Activated naive CD4-positive, alpha-beta T cell treated with anti-CD3 and anti-CD28 coated beads for 36 hours (primary cell): ENCODE measurements at regions not wholly inside any gene's neighbourhood (a gene's known extent, or its start where the extent isn't known, plus 50 kb on each side); places are given as distances from the start of the nearest gene placed in this dataset.

Source experiments
- CTCF ChIA-PET: fragments of 350-600 bp; sonication (Branson Sonifier 250); formaldehyde crosslinking; loops from one replicate; lab custom pipeline; 2021; ENCODE audit warnings: antibody characterized with exemption; lab: Charles Lee
- DNase-seq: peaks from one replicate; pipeline ENCODE4 v3.0.0-alpha.2; 2020
- H3K27ac Mint-ChIP-seq: one replicate; pipeline ENCODE4 v1.8.0; 2021; ENCODE audit warnings: mild to moderate bottlenecking, mixed read lengths
- H3K27me3 Mint-ChIP-seq: one replicate; pipeline ENCODE4 v1.8.0; 2021; ENCODE audit warnings: low read depth, mixed read lengths
- H3K36me3 Mint-ChIP-seq: one replicate; pipeline ENCODE4 v1.8.0; 2021; ENCODE audit warnings: low read depth, mixed read lengths
- H3K4me1 Mint-ChIP-seq: one replicate; pipeline ENCODE4 v1.8.0; 2021; ENCODE audit warnings: low read depth, mixed read lengths
- H3K4me3 Mint-ChIP-seq: one replicate; pipeline ENCODE4 v1.8.0; 2021; ENCODE audit warnings: mild to moderate bottlenecking, moderate library complexity, mixed read lengths
- H3K9me3 Mint-ChIP-seq: one replicate; pipeline ENCODE4 v1.8.0; 2021; ENCODE audit warnings: mixed read lengths
- intact Hi-C: fragments of 100-400 bp; cut with micrococcal nuclease; formaldehyde crosslinking; loops from one replicate; pipeline ENCODE4 v1.15.1; 2023

GRCh38 chr2:789529-789928, 112.3 kb upstream of the TMEM18 start:
- Mint-ChIP-seq H3K27ac (no peak overlapping the region), H3K36me3 (no peaks in the 10 kb centered on the region), H3K4me3 (no peak overlapping the region), H3K27me3 (no peaks in the 10 kb centered on the region), H3K4me1 (no peaks in the 10 kb centered on the region), H3K9me3 (no peaks in the 10 kb centered on the region)
- DNase-seq = no peak
- intact Hi-C loops = no loop called here
- CTCF ChIA-PET = no interaction called here

- Mint-ChIP-seq H3K9me3 (no peaks in the 10 kb centered on the region), H3K36me3 (no peaks in the 10 kb centered on the region), H3K4me1 (no peaks in the 10 kb centered on the region), H3K27me3 (no peaks in the 10 kb centered on the region), H3K27ac (no peak overlapping the region), H3K4me3 (no peak overlapping the region)
- DNase-seq = no peak
- intact Hi-C loops = no loop called here
- CTCF ChIA-PET = no interaction called here
These were observed 111.2 kb upstream of the TMEM18 start for GRCh38 chr2:788227-789032.

- intact Hi-C loops = no loop called here
- H3K4me1 Mint-ChIP-seq = no peaks in the 10 kb centered on the region
These were observed 107.5 kb upstream of the TMEM18 start for GRCh38 chr2:784753-785152.

DNA sequence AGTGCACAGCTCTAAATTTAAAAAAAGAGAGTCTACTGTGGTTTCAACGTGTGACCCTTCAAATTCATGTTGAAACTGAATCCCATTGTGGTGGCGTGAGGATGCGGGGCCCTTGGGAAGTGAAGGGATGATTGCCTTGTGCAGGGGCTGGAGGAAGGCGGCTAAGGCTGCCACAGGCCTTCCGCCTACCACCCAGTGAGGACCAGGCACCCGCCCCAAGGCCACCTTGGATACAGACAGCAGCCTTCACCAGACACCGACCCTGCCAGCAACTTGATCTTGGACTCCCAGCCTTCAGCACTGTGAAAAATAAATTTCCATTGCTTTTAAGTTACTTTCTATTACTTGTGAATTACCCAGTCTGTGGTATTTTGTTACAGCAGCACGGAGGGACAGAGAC, 103.4 kb upstream of the TMEM18 start:
- Mint-ChIP-seq H3K4me1 (no peaks in the 10 kb centered on the region), H3K27me3 (peaks cover 3% of the 10 kb centered on the region), H3K4me3 (no peak overlapping the region), H3K36me3 (no peaks in the 10 kb centered on the region), H3K9me3 (no peaks in the 10 kb centered on the region), H3K27ac (no peak overlapping the region)
- no peak for DNase-seq
- CTCF ChIA-PET = interaction anchor here (0.5 kb wide), 1 partner anchor 777 kb away, joined by 3 read pairs; no protein-coding TSS in a partner anchor
- intact Hi-C loops = no loop called here

More at GRCh38 chr2:784753-785152, 107.5 kb upstream of the TMEM18 start:
- H3K27ac Mint-ChIP-seq = no peak overlapping the region
- H3K27me3 Mint-ChIP-seq = peaks cover 3% of the 10 kb centered on the region
- H3K36me3 Mint-ChIP-seq = no peaks in the 10 kb centered on the region
- CTCF ChIA-PET = no interaction called here
- H3K9me3 Mint-ChIP-seq = no peaks in the 10 kb centered on the region
- no peak overlapping the region for H3K4me3 Mint-ChIP-seq
- no peak for DNase-seq

- CTCF ChIA-PET = no interaction called here
- intact Hi-C loops = no loop called here
- no peaks in the 10 kb centered on the region for H3K36me3 Mint-ChIP-seq
- no peak overlapping the region for H3K4me3 Mint-ChIP-seq
- H3K27me3 Mint-ChIP-seq = peaks cover 3% of the 10 kb centered on the region
- H3K9me3 Mint-ChIP-seq = no peaks in the 10 kb centered on the region
- no peaks in the 10 kb centered on the region for H3K4me1 Mint-ChIP-seq
- no peak overlapping the region for H3K27ac Mint-ChIP-seq
- DNase-seq = no peak
These were observed 102.8 kb upstream of the TMEM18 start for GRCh38 chr2:780002-780401.

DNA sequence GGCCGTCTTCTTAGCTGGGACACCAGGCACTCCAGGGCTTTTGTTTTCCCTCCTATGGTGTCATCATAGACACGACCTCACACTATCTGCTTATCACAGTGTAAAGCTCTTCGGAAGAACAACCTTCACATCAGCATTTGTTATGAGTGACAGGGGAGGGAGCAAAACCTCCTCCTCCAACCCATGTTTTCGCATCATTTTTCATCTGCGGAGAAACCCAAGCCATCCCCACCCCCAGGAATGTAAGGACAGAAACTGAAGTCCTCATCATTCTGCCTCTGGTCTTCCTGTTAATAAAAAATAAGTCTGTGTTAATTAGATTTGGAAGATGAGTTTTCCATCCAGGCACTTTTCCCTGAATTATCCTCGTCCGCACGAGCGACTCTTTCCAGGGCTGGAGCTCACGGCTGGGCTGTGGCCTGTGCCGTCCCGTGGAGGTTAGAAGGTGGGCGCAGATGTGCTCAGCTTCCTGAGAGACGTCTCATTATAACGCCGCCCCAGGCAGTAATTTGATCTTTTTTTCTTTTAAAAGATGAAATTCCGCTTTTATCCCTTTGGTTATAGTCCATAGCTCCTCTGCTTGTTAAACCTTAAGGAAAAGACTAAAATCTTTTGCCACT, 101.6 kb upstream of the TMEM18 start:
- Mint-ChIP-seq H3K4me3 (no peak overlapping the region), H3K27ac (no peak overlapping the region), H3K4me1 (no peaks in the 10 kb centered on the region), H3K36me3 (no peaks in the 10 kb centered on the region), H3K9me3 (no peaks in the 10 kb centered on the region), H3K27me3 (peaks cover 5% of the 10 kb centered on the region)
- DNase-seq = no peak
- intact Hi-C loops = no loop called here
- CTCF ChIA-PET = no interaction called here

- no peaks in the 10 kb centered on the region for H3K36me3 Mint-ChIP-seq
- no peak for DNase-seq
- CTCF ChIA-PET = no interaction called here
- H3K4me1 Mint-ChIP-seq = no peaks in the 10 kb centered on the region
- H3K9me3 Mint-ChIP-seq = no peaks in the 10 kb centered on the region
- H3K27ac Mint-ChIP-seq = no peak overlapping the region
- peaks cover 5% of the 10 kb centered on the region for H3K27me3 Mint-ChIP-seq
- no peak overlapping the region for H3K4me3 Mint-ChIP-seq
- intact Hi-C loops = no loop called here
These were observed 100.3 kb upstream of the TMEM18 start for GRCh38 chr2:777546-777945.

DNA sequence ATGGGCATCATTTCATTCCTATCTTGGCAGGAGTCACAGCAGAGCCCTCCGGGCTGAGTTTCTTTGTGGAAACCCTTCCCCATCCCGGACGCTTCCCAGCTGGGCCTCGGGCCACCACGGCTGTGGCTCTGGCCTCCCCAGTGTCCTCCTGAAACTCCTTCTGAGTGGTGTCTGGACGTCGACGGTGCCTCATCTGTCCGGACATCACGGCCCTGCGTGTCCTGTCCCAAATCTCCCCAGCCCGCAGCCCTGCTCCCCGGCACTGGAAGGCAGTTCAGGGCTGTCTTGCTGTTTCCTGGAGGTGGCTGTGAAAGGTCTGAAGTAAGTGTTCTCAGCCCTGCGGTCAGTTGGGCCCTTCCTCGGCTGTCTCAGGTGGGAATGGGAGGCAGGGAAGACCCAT, 99.8 kb upstream of the TMEM18 start:
- Mint-ChIP-seq H3K27ac (no peak overlapping the region), H3K4me1 (no peaks in the 10 kb centered on the region), H3K9me3 (no peaks in the 10 kb centered on the region), H3K4me3 (no peak overlapping the region), H3K27me3 (peaks cover 5% of the 10 kb centered on the region), H3K36me3 (no peaks in the 10 kb centered on the region)
- CTCF ChIA-PET = no interaction called here
- DNase-seq = no peak
- intact Hi-C loops = no loop called here

- CTCF ChIA-PET = interaction anchor here (0.7 kb wide), 1 partner anchor 64 kb away, joined by 3 read pairs; no protein-coding TSS in a partner anchor
- Mint-ChIP-seq H3K4me1 (no peaks in the 10 kb centered on the region), H3K36me3 (no peaks in the 10 kb centered on the region), H3K27ac (no peak overlapping the region), H3K27me3 (peaks cover 2% of the 10 kb centered on the region), H3K4me3 (no peak overlapping the region), H3K9me3 (no peaks in the 10 kb centered on the region)
- intact Hi-C loops = no loop called here
- no peak for DNase-seq
These were observed 99.3 kb upstream of the TMEM18 start for GRCh38 chr2:776487-776886.

- H3K4me3 Mint-ChIP-seq = no peak overlapping the region
- CTCF ChIA-PET = interaction anchor here (0.7 kb wide), 2 partner anchors 64 to 472 kb away, joined by 3 read pairs; no protein-coding TSS in a partner anchor
These were observed 98.8 kb upstream of the TMEM18 start for GRCh38 chr2:776038-776437.

DNA sequence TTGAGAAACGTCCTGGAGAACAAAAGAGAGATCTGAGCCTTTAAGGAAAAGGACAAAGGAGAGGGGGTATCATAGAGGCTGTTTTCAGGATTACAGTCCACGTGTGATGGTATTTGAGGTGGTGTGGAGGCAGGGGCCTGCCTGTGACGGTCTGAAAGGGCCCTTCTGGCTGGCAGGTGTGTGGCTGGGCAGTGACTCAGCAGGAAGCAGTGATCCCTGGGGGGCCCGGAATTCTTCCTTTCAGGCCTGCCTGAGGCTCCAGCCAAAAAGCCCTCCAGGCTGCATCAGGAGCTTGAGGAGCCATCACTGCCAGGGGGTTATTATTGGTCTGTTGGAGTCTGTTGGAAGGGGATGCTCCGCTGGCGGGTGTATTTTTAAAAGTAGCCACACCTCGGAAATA, 97.2 kb upstream of the TMEM18 start:
- Mint-ChIP-seq H3K9me3 (no peaks in the 10 kb centered on the region), H3K27me3 (peaks cover 2% of the 10 kb centered on the region), H3K36me3 (no peaks in the 10 kb centered on the region), H3K27ac (no peak overlapping the region), H3K4me1 (peaks cover 6% of the 10 kb centered on the region), H3K4me3 (no peak overlapping the region)
- intact Hi-C loops = no loop called here
- CTCF ChIA-PET = interaction anchor here (0.7 kb wide), 1 partner anchor 798 kb away, joined by 4 read pairs; no protein-coding TSS in a partner anchor
- no peak for DNase-seq

More at GRCh38 chr2:776038-776437, 98.8 kb upstream of the TMEM18 start:
- no peaks in the 10 kb centered on the region for H3K9me3 Mint-ChIP-seq
- DNase-seq = no peak
- H3K36me3 Mint-ChIP-seq = no peaks in the 10 kb centered on the region
- H3K27ac Mint-ChIP-seq = no peak overlapping the region
- peaks cover 2% of the 10 kb centered on the region for H3K27me3 Mint-ChIP-seq
- no peaks in the 10 kb centered on the region for H3K4me1 Mint-ChIP-seq
- intact Hi-C loops = no loop called here

DNA sequence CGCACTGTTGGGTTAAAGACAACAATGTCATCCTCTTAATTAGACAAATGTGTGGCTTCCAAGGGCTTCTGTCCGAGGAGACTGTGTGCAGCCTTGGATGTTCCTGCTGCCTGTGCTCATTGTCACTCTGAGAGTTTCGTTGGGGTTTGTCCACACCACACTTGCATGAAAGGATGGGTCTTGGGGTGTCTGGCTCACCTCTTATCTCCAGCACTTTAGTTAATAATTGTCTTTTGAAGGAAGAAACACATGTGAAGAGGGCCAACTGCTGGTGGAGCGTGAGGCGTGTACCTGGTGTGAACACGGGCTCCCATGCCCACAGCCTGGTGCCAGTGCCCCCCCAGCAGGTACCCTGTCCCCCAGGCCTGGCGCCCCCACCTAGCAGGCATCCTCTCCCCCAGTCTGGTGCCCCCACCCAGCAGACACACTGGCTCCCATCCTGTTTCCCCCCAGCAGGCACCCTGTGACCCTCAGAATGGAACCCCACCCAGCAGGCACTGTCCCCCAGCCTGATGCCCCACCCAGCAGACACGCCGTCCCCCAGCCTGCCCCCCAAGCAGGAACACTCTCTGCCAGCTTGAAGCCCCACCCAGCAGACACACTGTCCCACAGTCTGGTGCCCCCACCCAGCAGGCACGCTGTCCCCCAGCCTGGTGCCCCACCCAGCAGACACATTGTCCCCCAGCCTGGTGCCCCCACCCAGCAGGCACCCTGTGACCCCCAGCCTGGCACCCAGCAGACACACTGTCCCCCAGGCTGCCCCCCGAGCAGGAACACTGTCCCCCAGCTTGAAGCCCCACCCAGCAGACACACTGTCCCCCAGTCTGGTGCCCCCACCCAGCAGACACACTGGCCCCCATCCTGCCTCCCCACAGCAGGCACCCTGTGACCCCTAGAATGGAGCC, 96.3 kb upstream of the TMEM18 start:
- intact Hi-C loops = no loop called here
- H3K36me3 Mint-ChIP-seq = no peaks in the 10 kb centered on the region

More for the DNA sequence above, 96.3 kb upstream of the TMEM18 start:
- Mint-ChIP-seq H3K27ac (no peak overlapping the region), H3K4me3 (no peak overlapping the region), H3K4me1 (peaks cover 6% of the 10 kb centered on the region), H3K9me3 (peaks cover 3% of the 10 kb centered on the region), H3K27me3 (peaks cover 2% of the 10 kb centered on the region)
- no peak for DNase-seq
- CTCF ChIA-PET = interaction anchor here (0.7 kb wide), 1 partner anchor 799 kb away, joined by 4 read pairs; no protein-coding TSS in a partner anchor
